Glutamatergic neuron (in vitro differentiated cells): ENCODE measurements at regions not wholly inside any gene's neighbourhood (a gene's known extent, or its start where the extent isn't known, plus 50 kb on each side); places are given as distances from the start of the nearest gene placed in this dataset.

Source experiments
- DNase-seq: peaks from one replicate; pipeline ENCODE4 v3.0.0; 2022
- H3K27ac Mint-ChIP-seq: one replicate; pipeline ENCODE4 v1.8.0; 2020; ENCODE audit warnings: mild to moderate bottlenecking, mixed read lengths, inconsistent platforms; ENCODE audit not compliant: unreplicated experiment
- H3K27me3 Mint-ChIP-seq: one replicate; pipeline ENCODE4 v1.8.0; 2020; ENCODE audit warnings: mild to moderate bottlenecking, moderate library complexity, mixed read lengths, inconsistent platforms; ENCODE audit not compliant: unreplicated experiment
- H3K36me3 Mint-ChIP-seq: one replicate; pipeline ENCODE4 v1.8.0; 2020; ENCODE audit warnings: mild to moderate bottlenecking, mixed read lengths, inconsistent platforms; ENCODE audit not compliant: unreplicated experiment
- H3K4me1 Mint-ChIP-seq: one replicate; pipeline ENCODE4 v1.8.0; 2020; ENCODE audit warnings: mild to moderate bottlenecking, low read depth, mixed read lengths, inconsistent platforms; ENCODE audit not compliant: unreplicated experiment
- H3K4me3 Mint-ChIP-seq: one replicate; pipeline ENCODE4 v1.8.0; 2020; ENCODE audit warnings: mild to moderate bottlenecking, mixed read lengths, inconsistent platforms; ENCODE audit not compliant: unreplicated experiment
- H3K9me3 Mint-ChIP-seq: one replicate; pipeline ENCODE4 v1.8.0; 2020; ENCODE audit warnings: mild to moderate bottlenecking, moderate library complexity, mixed read lengths, inconsistent platforms; ENCODE audit not compliant: unreplicated experiment
- CTCF ChIP-seq: fragments of 200-600 bp; sonication (generic); IDR thresholded peaks from one replicate; pipeline ENCODE4 v1.5.0; 2021; ENCODE audit not compliant: partially characterized antibody, unreplicated experiment

DNA sequence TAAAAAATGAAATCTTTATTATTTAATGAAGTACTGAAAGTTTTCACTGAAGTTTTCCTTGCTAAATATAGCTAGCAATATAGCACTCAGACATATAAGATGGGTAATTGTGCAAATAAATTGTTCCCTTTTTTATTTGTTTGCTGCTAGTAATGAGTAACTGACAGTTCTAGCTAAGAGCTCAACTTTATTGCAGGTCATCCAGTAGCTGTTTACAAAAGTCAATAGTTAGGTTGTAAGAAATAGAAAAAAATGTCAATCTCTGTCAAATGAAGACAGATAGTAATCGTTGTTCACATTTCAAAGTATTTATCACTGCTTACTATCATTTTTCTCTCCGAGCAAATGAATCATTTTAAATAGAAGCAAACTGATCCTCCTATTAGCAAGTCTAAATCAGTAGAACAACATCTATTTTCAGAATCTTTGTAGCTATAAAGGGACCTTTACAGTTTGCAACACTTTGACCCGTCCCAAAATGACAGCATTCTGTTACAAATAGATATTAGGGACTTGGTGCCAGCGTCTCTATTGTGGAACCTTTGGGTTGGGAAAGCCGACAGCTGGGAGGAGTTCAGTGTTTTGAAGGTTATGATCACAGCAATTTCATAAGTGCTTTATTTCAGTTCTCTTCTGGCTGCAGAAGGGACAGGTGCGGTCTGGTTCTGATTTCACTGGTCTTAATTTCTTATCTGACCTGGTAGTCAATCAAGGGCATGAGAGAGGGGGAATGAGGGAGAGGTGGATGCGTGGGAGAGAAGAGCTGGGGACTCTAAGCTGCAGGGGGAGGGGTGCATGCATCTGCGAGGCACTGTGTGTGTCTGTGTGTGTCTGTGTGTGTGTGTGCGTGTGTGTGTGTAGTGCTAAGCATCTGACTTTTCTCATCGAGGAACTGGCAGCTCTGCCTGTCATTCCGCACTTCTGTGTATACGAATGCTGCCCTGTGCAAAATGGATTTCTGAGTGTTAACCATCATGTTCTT, 227.9 kb upstream of the PITX2 start:
- H3K36me3 Mint-ChIP-seq: no peaks in the 10 kb centered on the region
- peaks cover 8% of the 10 kb centered on the region for H3K9me3 Mint-ChIP-seq
- DNase-seq: peak; percentile 69
- no peak overlapping the region for H3K27ac Mint-ChIP-seq
- H3K4me3 Mint-ChIP-seq: peak overlapping the region; percentile 30
- peaks cover 12% of the 10 kb centered on the region for H3K27me3 Mint-ChIP-seq
- peaks cover 23% of the 10 kb centered on the region for H3K4me1 Mint-ChIP-seq
- TF ChIP-seq CTCF: no peak

GRCh38 chr4:110851989-110852388, 229.1 kb upstream of the PITX2 start:
- Mint-ChIP-seq H3K4me1 (peaks cover 25% of the 10 kb centered on the region), H3K27me3 (peaks cover 12% of the 10 kb centered on the region), H3K36me3 (no peaks in the 10 kb centered on the region), H3K4me3 (no peak overlapping the region), H3K27ac (no peak overlapping the region), H3K9me3 (peaks cover 8% of the 10 kb centered on the region)
- DNase-seq: no peak
- TF ChIP-seq CTCF: no peak

GRCh38 chr4:110852793-110853192, 229.9 kb upstream of the PITX2 start:
- no peak overlapping the region for H3K4me3 Mint-ChIP-seq
- no peak for TF ChIP-seq CTCF
- H3K4me1 Mint-ChIP-seq: peaks cover 25% of the 10 kb centered on the region
- H3K36me3 Mint-ChIP-seq: no peaks in the 10 kb centered on the region
- peaks cover 12% of the 10 kb centered on the region for H3K27me3 Mint-ChIP-seq
- no peak overlapping the region for H3K27ac Mint-ChIP-seq
- DNase-seq: no peak
- peaks cover 8% of the 10 kb centered on the region for H3K9me3 Mint-ChIP-seq

- no peak overlapping the region for H3K4me3 Mint-ChIP-seq
- no peaks in the 10 kb centered on the region for H3K36me3 Mint-ChIP-seq
- DNase-seq: no peak
- H3K4me1 Mint-ChIP-seq: peaks cover 25% of the 10 kb centered on the region
- no peak overlapping the region for H3K27ac Mint-ChIP-seq
- peaks cover 12% of the 10 kb centered on the region for H3K27me3 Mint-ChIP-seq
- TF ChIP-seq CTCF: no peak
- H3K9me3 Mint-ChIP-seq: peaks cover 8% of the 10 kb centered on the region
These were observed 230.4 kb upstream of the PITX2 start for GRCh38 chr4:110853242-110853641.
